WTC11 (cell line): ENCODE measurements at regions not wholly inside any gene's neighbourhood (a gene's known extent, or its start where the extent isn't known, plus 50 kb on each side); places are given as distances from the start of the nearest gene placed in this dataset.

Experiments
- TCF7 ChIP-seq: sonication (generic); formaldehyde crosslinking; IDR thresholded peaks from 2 replicates; pipeline ENCODE4 v1.8.0; 2022; ENCODE audit warnings: mild to moderate bottlenecking, low read depth, missing genetic modification reagents, moderate library complexity
- TF ChIP-seq, protein P1 (sequence below): fragments of 200-600 bp; IDR thresholded peaks from 2 replicates; pipeline ENCODE4 v1.8.0; 2022; ENCODE audit warnings: antibody characterized with exemption
- TF ChIP-seq, protein P2 (sequence below): sonication (generic); formaldehyde crosslinking; IDR thresholded peaks from 2 replicates; pipeline ENCODE4 v1.8.1; 2023; ENCODE audit warnings: mild to moderate bottlenecking, moderate library complexity, missing genetic modification reagents

DNA sequence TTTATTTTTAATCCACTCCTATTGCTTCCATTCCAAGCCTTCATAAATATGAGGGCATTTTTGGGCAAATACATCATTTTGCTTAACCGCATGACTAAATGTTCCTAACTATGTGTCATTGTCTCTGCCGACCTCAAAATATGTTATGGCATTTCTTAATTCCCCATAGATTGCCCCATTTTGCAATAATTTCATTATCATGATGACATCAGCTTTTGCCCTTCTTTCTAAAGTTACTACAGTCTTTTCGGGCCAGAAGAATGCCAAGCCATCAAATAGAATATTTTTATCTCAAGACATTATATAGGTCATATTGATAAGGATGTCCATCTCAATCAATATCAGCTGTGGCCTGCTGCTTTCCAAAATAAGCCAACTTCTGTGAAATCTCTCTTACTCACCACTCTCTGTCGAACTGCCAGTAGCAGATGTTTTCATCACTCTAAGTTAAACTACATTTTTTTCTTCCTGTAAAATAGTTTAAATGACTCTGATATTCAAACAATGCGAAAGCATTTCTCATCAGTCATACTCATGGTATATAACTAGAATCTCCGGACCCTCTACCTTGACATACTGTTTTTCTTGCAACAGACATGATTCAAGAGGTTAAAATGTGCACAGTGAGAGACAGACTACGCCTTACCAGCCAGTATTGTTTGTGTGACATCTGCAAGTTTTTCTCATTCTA, 1254.6 kb upstream of the CELF2 start:
- no peak for TF ChIP-seq TCF7
- TF ChIP-seq, protein P1, sequence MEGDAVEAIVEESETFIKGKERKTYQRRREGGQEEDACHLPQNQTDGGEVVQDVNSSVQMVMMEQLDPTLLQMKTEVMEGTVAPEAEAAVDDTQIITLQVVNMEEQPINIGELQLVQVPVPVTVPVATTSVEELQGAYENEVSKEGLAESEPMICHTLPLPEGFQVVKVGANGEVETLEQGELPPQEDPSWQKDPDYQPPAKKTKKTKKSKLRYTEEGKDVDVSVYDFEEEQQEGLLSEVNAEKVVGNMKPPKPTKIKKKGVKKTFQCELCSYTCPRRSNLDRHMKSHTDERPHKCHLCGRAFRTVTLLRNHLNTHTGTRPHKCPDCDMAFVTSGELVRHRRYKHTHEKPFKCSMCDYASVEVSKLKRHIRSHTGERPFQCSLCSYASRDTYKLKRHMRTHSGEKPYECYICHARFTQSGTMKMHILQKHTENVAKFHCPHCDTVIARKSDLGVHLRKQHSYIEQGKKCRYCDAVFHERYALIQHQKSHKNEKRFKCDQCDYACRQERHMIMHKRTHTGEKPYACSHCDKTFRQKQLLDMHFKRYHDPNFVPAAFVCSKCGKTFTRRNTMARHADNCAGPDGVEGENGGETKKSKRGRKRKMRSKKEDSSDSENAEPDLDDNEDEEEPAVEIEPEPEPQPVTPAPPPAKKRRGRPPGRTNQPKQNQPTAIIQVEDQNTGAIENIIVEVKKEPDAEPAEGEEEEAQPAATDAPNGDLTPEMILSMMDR = no peak
- TF ChIP-seq, protein P2, sequence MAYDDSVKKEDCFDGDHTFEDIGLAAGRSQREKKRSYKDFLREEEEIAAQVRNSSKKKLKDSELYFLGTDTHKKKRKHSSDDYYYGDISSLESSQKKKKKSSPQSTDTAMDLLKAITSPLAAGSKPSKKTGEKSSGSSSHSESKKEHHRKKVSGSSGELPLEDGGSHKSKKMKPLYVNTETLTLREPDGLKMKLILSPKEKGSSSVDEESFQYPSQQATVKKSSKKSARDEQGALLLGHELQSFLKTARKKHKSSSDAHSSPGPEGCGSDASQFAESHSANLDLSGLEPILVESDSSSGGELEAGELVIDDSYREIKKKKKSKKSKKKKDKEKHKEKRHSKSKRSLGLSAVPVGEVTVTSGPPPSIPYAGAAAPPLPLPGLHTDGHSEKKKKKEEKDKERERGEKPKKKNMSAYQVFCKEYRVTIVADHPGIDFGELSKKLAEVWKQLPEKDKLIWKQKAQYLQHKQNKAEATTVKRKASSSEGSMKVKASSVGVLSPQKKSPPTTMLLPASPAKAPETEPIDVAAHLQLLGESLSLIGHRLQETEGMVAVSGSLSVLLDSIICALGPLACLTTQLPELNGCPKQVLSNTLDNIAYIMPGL (CRISPR knock-in tag) = no peak
